Gastrocnemius medialis (tissue), 4 donors: ENCODE measurements at regions not wholly inside any gene's neighbourhood (a gene's known extent, or its start where the extent isn't known, plus 50 kb on each side); places are given as distances from the start of the nearest gene placed in this dataset.

Source experiments
- CTCF ChIP-seq, 5 experiments: fragments of 450-650 bp in 3 of 5; fragments of 200-600 bp in 2 of 5; sonication (generic) in 2 of 5; IDR thresholded peaks in 4 of 5; conservative IDR thresholded peaks in 1 of 5; 1 replicate in 4 of 5; 2 replicates in 1 of 5; pipeline ENCODE4 v1.5.1; 2016 to 2019; ENCODE audit warnings: antibody characterized with exemption in 5 of 5, mild to moderate bottlenecking in 3 of 5, moderate library complexity in 3 of 5
- POLR2A ChIP-seq, 2 donors: fragments of 450-650 bp; IDR thresholded peaks; one replicate each; pipeline ENCODE4 v1.6.1; 2017; ENCODE audit warnings: antibody characterized with exemption in 2 of 2, mild to moderate bottlenecking in 2 of 2, moderate library complexity in 2 of 2

DNA sequence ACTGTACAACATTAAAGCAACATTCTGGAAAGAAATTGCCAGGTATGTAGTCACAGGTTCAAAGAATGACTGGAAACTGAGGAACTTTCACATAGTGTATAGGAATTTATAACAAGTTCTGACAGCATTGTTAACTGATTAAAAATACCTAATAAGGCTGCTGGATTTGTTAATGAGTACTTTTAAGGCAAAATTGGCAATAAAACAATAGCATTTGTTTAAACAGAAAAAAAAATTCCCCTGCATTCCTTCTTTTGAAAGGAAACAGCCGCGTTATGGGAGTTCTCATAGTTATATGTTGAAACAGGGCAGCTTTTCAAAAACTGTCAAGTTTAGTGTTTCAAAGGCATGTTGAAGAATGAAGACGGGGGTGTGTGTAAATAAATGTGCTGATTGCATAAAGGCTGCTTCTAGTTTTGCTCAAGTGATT lies 282.5 kb upstream of the FAT1 start:
- TF ChIP-seq CTCF (IDR thresholded peaks at IDR 0.05 in 4 of 5, conservative IDR thresholded peaks at IDR 0.05 in 1 of 5) = no peak
- TF ChIP-seq POLR2A (IDR thresholded peaks at IDR 0.05) = no peak
